Smooth muscle cell (in vitro differentiated cells): ENCODE measurements at regions not wholly inside any gene's neighbourhood (a gene's known extent, or its start where the extent isn't known, plus 50 kb on each side); places are given as distances from the start of the nearest gene placed in this dataset.

ENCODE experiments used
- DNase-seq: peaks from one replicate; lab custom pipeline; 2025; ENCODE audit not compliant: unreplicated experiment; lab: John Stamatoyannopoulos, UW
- H2AFZ ChIP-seq: fragments of 200-600 bp; sonication (generic); 2 replicates; pipeline ENCODE4 v1.6.0; 2016; ENCODE audit warnings: antibody characterized with exemption, low read depth, mild to moderate bottlenecking
- H3F3A ChIP-seq: fragments of 200-600 bp; sonication (generic); 2 replicates; pipeline ENCODE4 v1.6.0; 2017; ENCODE audit warnings: antibody characterized with exemption, low read depth
- H3K27ac ChIP-seq: fragments of 200-600 bp; sonication (generic); 2 replicates; pipeline ENCODE4 v1.5.1; 2016; ENCODE audit warnings: low read depth, mild to moderate bottlenecking
- H3K27me3 ChIP-seq: fragments of 200-600 bp; sonication (generic); 2 replicates; pipeline ENCODE4 v1.6.1; 2016; ENCODE audit warnings: low read depth, mild to moderate bottlenecking
- H3K36me3 ChIP-seq: fragments of 200-600 bp; sonication (generic); 2 replicates; pipeline ENCODE4 v1.5.1; 2016; ENCODE audit warnings: low read depth
- H3K4me1 ChIP-seq: fragments of 200-600 bp; sonication (generic); 2 replicates; pipeline ENCODE4 v1.5.1; 2016; ENCODE audit warnings: low read depth
- H3K4me2 ChIP-seq: fragments of 200-600 bp; sonication (generic); 2 replicates; pipeline ENCODE4 v1.6.0; 2016; ENCODE audit warnings: mild to moderate bottlenecking
- H3K4me3 ChIP-seq: fragments of 200-600 bp; sonication (generic); 2 replicates; pipeline ENCODE4 v1.5.1; 2016; ENCODE audit warnings: mild to moderate bottlenecking
- H3K79me2 ChIP-seq: fragments of 200-600 bp; sonication (generic); 2 replicates; pipeline ENCODE4 v1.6.0; 2016; ENCODE audit warnings: low read depth, mild to moderate bottlenecking
- H3K9ac ChIP-seq: fragments of 200-600 bp; sonication (generic); 2 replicates; pipeline ENCODE4 v1.6.0; 2016; ENCODE audit warnings: low read depth
- H3K9me3 ChIP-seq: fragments of 200-600 bp; sonication (generic); replicated peaks from 2 replicates; pipeline ENCODE4 v1.5.1; 2016; ENCODE audit warnings: low read depth
- H4K20me1 ChIP-seq: fragments of 200-600 bp; sonication (generic); 2 replicates; pipeline ENCODE4 v1.6.0; 2016; ENCODE audit warnings: low read depth
- CTCF ChIP-seq: fragments of 200-600 bp; sonication (generic); IDR thresholded peaks from 2 replicates; pipeline ENCODE4 v1.5.1; 2017; ENCODE audit warnings: borderline replicate concordance, mild to moderate bottlenecking, antibody characterized with exemption; ENCODE audit not compliant: insufficient read depth, poor library complexity, severe bottlenecking
- WGBS: methylation state at CpG from one replicate; pipeline ENCODE4 v1.1.7; 2016; ENCODE audit warnings: low lambda C conversion rate; 5-methylcytosine and 5-hydroxymethylcytosine counted together

DNA sequence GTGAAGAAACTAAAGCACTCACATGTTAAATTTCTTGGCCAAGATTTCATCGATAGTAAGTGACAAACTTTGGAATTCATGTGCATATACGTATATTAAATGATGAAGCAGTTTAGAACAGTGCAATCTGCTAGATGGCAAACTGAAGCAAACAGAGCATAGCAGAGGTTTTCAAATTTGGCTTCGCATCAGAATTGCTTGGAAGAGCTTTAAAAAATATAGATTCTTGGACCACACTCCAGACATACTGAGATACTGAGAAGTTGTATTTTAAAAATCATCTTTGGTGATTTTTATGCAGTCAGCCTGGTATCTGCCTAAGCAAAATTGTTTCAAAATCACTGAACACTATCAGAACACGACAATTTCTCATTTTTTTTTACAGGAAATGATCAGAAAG is 709.2 kb downstream of the PLA2G4A start:
- H3K4me3 ChIP-seq = no peak overlapping the region
- no peaks in the 10 kb centered on the region for H3K9me3 ChIP-seq
- no peak for DNase-seq
- no peak overlapping the region for H3K4me2 ChIP-seq
- H3K4me1 ChIP-seq = no peaks in the 10 kb centered on the region
- H3K27ac ChIP-seq = no peak overlapping the region
- no peak overlapping the region for H3K9ac ChIP-seq
- H2AFZ ChIP-seq = no peak overlapping the region
- H3K36me3 ChIP-seq = no peaks in the 10 kb centered on the region
- WGBS = 92% methylated on average over 4 of the region's 4 CpGs
- no peaks in the 10 kb centered on the region for H3K27me3 ChIP-seq
- no peaks in the 10 kb centered on the region for H4K20me1 ChIP-seq
- no peaks in the 10 kb centered on the region for H3K79me2 ChIP-seq
- no peaks in the 10 kb centered on the region for H3F3A ChIP-seq
- no peak for TF ChIP-seq CTCF

GRCh38 chr1:187549540-187549939 is 720.8 kb downstream of the PLA2G4A start:
- H3F3A ChIP-seq = no peaks in the 10 kb centered on the region
- no peaks in the 10 kb centered on the region for H4K20me1 ChIP-seq
- H3K4me2 ChIP-seq = no peak overlapping the region
- WGBS = 95% methylated on average over 3 of the region's 3 CpGs
- H3K27ac ChIP-seq = no peak overlapping the region
- H3K36me3 ChIP-seq = no peaks in the 10 kb centered on the region
- no peaks in the 10 kb centered on the region for H3K4me1 ChIP-seq
- no peak for DNase-seq
- H3K27me3 ChIP-seq = no peaks in the 10 kb centered on the region
- H3K9ac ChIP-seq = no peak overlapping the region
- no peaks in the 10 kb centered on the region for H3K9me3 ChIP-seq
- no peaks in the 10 kb centered on the region for H3K79me2 ChIP-seq
- H3K4me3 ChIP-seq = no peak overlapping the region
- no peak overlapping the region for H2AFZ ChIP-seq
- TF ChIP-seq CTCF = no peak

GRCh38 chr1:187551061-187551460 is 722.3 kb downstream of the PLA2G4A start:
- Histone ChIP-seq H3K4me3 (no peak overlapping the region), H3K27me3 (no peaks in the 10 kb centered on the region), H3K36me3 (no peaks in the 10 kb centered on the region), H3K9me3 (no peaks in the 10 kb centered on the region), H3K4me1 (no peaks in the 10 kb centered on the region), H3K79me2 (no peaks in the 10 kb centered on the region), H3F3A (no peaks in the 10 kb centered on the region), H2AFZ (no peak overlapping the region), H3K27ac (no peak overlapping the region), H3K4me2 (no peak overlapping the region), H3K9ac (no peak overlapping the region), H4K20me1 (no peaks in the 10 kb centered on the region)
- WGBS = 97% methylated on average over 20 of the region's 20 CpGs
- no peak for DNase-seq
- TF ChIP-seq CTCF = no peak

DNA sequence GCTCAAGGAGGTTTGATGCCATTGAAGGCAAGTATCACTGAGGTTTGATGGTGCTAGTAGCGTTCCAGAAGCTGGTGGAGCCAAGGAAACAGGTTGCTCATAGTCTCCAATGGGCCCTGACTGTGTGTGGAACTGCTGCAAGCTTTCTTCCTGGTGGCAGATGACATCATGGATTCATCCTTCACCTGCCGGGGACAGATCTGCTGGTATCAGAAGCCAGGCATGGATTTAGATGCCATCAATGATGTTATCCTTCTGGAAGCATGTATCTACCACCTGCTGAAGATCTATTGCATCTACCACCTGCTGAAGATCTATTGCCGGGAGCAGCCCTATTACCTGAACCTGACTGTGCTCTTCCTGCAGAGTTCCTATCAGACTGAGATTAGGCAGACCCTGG is 734.4 kb downstream of the PLA2G4A start:
- Histone ChIP-seq H2AFZ (no peak overlapping the region), H4K20me1 (no peaks in the 10 kb centered on the region), H3F3A (no peaks in the 10 kb centered on the region), H3K79me2 (no peaks in the 10 kb centered on the region), H3K27me3 (no peaks in the 10 kb centered on the region), H3K9me3 (no peaks in the 10 kb centered on the region), H3K36me3 (no peaks in the 10 kb centered on the region), H3K27ac (no peak overlapping the region), H3K4me2 (no peak overlapping the region), H3K9ac (no peak overlapping the region), H3K4me3 (no peak overlapping the region), H3K4me1 (no peaks in the 10 kb centered on the region)
- no peak for DNase-seq
- 90% methylated on average over 3 of the region's 3 CpGs for WGBS
- TF ChIP-seq CTCF = no peak
